Fibroblast of the aortic adventitia (primary cell): ENCODE measurements at regions not wholly inside any gene's neighbourhood (a gene's known extent, or its start where the extent isn't known, plus 50 kb on each side); places are given as distances from the start of the nearest gene placed in this dataset.
"Not testable (repeated sequence)": the region's sequence is repeated elsewhere in the genome, so short reads cannot be mapped to it uniquely, and the experiment has no call there.

Experiments used
- DNase-seq: peaks from one replicate; pipeline ENCODE4 v3.0.0-alpha.2; 2010; ENCODE audit warnings: low read depth
- H3K4me3 ChIP-seq: 2 replicates; pipeline ENCODE4 v1.5.1; 2011; ENCODE audit warnings: low read depth, mild to moderate bottlenecking, control low read depth, low read length, moderate library complexity
- TF ChIP-seq, protein P1 (sequence below): IDR thresholded peaks from 2 replicates; pipeline ENCODE4 v1.5.1; 2011; ENCODE audit warnings: mild to moderate bottlenecking, low read length, control low read depth, inconsistent platforms; ENCODE audit not compliant: insufficient read depth

DNA sequence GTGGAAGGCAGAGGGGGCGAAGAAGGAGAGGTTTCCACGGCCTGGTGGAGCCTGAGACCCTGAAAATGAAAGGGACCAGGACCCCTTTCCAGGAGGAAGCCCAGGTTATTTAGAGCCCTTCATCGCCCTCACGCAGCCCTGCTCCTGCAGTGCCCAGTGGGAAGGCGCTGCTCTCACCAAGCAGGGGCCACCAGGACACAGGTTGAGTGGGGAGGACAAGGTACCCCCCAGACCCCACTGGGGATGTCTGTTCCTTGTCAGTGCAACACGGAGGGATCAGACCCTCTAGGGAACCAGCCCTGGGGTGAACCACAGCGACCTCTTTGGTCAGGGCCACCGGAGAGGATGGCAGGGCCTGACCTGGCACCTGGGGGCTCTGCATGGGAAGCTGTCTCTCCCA, 163.9 kb downstream of the C16orf95 start:
- TF ChIP-seq, protein P1, sequence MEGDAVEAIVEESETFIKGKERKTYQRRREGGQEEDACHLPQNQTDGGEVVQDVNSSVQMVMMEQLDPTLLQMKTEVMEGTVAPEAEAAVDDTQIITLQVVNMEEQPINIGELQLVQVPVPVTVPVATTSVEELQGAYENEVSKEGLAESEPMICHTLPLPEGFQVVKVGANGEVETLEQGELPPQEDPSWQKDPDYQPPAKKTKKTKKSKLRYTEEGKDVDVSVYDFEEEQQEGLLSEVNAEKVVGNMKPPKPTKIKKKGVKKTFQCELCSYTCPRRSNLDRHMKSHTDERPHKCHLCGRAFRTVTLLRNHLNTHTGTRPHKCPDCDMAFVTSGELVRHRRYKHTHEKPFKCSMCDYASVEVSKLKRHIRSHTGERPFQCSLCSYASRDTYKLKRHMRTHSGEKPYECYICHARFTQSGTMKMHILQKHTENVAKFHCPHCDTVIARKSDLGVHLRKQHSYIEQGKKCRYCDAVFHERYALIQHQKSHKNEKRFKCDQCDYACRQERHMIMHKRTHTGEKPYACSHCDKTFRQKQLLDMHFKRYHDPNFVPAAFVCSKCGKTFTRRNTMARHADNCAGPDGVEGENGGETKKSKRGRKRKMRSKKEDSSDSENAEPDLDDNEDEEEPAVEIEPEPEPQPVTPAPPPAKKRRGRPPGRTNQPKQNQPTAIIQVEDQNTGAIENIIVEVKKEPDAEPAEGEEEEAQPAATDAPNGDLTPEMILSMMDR, result no peak
- no peak overlapping the region for H3K4me3 ChIP-seq
- no peak for DNase-seq

DNA sequence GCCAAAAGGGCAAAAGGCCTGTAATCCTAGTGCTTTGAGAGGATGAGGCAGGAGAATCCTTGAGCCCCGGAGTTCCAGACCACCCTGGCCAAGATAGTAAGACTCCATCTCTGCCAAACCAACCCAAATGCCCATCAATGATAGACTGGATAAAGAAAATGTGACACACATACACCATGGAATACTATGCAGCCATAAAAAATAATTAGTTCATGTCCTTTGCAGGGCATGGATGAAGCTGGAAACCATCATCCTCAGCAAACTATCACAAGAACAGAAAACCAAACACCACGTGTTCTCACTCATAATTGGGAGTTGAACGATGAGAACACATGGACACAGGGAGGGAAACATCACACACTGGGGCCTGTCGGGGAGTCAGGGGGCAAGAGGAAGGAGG, 161.9 kb downstream of the C16orf95 start:
- not testable (repeated sequence) for DNase-seq

DNA sequence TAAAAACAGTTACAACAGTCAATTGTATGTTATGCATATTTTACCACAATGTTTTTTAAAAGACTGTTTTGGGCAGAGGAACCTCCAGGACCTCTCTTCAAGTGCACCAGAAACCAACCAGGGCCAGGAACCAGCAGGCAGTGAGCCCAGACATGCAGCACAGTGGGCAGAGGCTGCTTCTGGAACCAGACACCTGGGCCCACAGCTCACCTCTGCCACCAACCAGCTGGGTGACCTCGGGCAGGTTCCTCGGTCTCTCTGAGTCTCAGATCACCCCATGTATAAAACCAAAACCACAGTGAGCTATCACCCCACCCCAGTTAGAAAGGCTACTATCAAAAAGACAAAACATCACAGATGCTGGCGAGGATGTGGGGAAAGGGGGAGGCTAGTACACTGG, 161.0 kb downstream of the C16orf95 start:
- no peak overlapping the region for H3K4me3 ChIP-seq
- TF ChIP-seq, protein P1, result no peak
- no peak for DNase-seq

More for the DNA sequence above, 161.9 kb downstream of the C16orf95 start:
- not testable (repeated sequence) for H3K4me3 ChIP-seq

DNA sequence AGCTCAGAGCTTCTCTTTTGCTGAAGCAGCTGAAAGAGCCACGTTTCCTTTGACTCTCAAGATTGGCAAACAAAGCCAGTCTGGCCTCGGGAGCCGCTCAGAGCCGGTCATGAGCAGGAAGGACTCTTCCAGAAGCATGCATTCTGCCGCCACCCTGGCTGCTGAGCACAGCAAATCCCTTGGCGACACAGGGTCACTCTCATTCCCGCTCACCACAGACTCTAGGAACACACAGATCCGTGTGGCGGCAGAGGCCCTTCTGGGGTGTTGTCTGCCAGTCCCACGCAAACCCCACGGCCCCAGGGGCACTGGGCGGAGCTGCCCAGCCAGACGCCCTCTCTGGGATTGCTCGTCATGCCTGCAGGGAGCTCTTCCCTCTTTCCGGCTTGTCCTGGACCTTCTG, 157.0 kb downstream of the C16orf95 start:
- DNase-seq, result no peak
- TF ChIP-seq, protein P1, result no peak

DNA sequence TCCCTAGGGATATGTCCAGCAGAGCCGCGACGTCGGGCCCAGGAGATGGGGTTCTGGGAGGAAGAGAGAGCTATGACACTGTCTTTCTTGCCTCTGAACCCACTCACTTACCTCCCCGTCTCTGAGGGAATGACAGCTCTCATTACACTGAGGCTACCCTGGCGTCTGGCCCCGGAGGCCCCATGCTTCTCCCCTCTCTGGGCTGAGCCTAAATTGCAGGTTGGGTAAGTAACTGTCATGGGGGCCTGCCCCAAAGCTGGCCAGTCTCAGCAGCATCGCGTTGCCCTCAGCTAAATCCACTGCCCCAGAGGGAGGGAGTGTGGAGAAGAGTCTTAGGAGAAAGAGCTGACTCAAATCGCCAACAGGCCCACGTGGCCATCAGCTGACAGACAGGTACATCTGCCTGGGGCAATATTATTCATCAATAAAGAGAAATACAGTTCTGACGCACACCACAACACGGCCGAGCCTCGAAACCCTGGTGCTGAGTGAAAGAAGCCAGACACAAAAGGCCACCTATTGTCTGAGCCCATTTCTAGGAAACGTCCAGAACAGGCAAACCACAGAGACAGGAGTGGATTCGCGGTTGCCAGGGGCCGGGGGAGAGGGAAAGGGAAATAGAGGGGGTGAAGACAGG, 156.4 kb downstream of the C16orf95 start:
- TF ChIP-seq, protein P1, result no peak
- no peak for DNase-seq
- no peak overlapping the region for H3K4me3 ChIP-seq

More for the DNA sequence above, 157.0 kb downstream of the C16orf95 start:
- H3K4me3 ChIP-seq, result no peak overlapping the region

DNA sequence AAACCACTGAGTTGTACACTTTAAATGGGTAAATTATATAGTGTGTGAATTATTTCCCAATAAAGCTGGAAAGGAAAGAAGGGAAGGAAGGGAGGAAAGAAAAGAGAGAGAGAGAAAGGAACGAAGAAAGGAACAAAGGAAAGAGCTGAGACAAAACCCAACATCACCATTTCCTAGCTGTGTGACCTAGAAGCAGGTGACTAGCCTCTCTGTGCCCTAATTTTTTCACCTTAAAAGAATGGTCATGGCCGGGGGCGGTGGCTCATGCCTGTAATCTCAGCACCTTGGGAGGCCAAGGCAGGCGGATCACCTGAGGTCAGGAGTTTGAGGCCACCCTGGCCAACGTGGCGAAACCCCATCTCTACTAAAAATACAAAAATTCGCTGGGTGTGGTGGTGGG, 155.8 kb downstream of the C16orf95 start:
- not testable (repeated sequence) for H3K4me3 ChIP-seq, DNase-seq

DNA sequence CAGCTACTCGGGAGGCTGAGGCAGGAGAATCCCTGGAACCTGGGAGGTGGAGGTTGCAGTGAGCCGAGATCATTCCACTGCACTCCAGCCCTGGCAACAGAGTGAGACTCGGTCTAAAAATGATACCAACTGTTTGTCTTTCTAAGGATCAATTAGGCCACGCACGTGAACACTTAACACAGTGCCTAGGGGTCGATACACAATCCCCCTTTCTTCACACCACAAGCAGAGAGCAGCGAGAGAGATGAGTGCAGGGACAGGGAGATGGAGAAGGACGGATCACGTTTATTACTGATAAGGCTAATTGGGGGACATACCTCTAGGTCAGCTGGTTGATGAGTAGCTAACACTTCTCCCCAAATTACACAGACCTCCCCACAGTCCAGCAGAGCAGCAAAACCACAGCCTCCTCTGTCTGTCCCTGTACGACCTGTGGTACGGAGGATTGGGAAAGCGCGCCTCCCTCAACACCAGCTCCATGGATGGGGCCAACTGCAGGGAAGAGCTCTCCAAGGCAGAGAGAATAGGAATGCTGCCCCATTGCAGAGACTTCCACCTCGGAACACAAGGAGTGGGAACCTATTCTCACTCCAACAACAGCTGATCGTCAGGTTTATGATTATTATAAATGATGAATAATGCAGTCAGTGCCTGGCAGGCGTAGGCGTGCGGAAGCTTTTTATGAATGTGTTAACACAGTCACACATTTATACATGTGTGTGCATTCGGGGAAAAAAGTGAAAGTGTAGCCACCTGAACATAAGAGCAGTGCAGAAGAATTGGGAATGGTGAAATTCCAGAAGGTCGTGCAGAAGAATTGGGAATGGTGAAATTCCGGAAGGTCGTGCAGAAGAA, 155.1 kb downstream of the C16orf95 start:
- TF ChIP-seq, protein P1, result no peak
- DNase-seq, result no peak
- no peak overlapping the region for H3K4me3 ChIP-seq

DNA sequence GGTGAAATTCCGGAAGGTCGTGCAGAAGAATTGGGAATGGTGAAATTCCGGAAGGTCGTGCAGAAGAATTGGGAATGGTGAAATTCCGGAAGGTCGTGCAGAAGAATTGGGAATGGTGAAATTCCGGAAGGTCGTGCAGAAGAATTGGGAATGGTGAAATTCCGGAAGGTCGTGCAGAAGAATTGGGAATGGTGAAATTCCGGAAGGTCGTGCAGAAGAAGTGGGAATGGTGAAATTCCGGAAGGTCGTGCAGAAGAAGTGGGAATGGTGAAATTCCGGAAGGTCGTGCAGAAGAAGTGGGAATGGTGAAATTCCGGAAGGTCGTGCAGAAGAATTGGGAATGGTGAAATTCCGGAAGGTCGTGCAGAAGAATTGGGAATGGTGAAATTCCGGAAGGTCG, 154.4 kb downstream of the C16orf95 start:
- not testable (repeated sequence) for H3K4me3 ChIP-seq, DNase-seq
